ENCODE measurements at regions not wholly inside any gene's neighbourhood (a gene's known extent, or its start where the extent isn't known, plus 50 kb on each side); places are given as distances from the start of the nearest gene placed in this dataset.

- TF ChIP-seq CTCF (IDR thresholded peaks at IDR 0.05; ENCODE audit: borderline replicate concordance, insufficient read depth, low read depth, low read length) = no peak
- no peak overlapping the region for H3K4me3 ChIP-seq (ENCODE audit: low read depth, low read length)
These were observed 1496.4 kb downstream of the MRPL39 start for GRCh38 chr21:24110846-24111245.

- no peak overlapping the region for H3K4me3 ChIP-seq (ENCODE audit: low read depth, low read length)
- TF ChIP-seq CTCF (IDR thresholded peaks at IDR 0.05; ENCODE audit: borderline replicate concordance, insufficient read depth, low read depth, low read length) = no peak
These were observed 1510.1 kb downstream of the MRPL39 start for GRCh38 chr21:24097181-24097580.

GRCh38 chr21:24096651-24097050 is 1510.6 kb downstream of the MRPL39 start:
- no peak overlapping the region for H3K4me3 ChIP-seq (ENCODE audit: low read depth, low read length)
- TF ChIP-seq CTCF (IDR thresholded peaks at IDR 0.05; ENCODE audit: borderline replicate concordance, insufficient read depth, low read depth, low read length) = no peak

GRCh38 chr21:24093032-24093431 is 1514.2 kb downstream of the MRPL39 start:
- TF ChIP-seq CTCF (IDR thresholded peaks at IDR 0.05; ENCODE audit: borderline replicate concordance, insufficient read depth, low read depth, low read length) = no peak
- H3K4me3 ChIP-seq (ENCODE audit: low read depth, low read length) = no peak overlapping the region

GRCh38 chr21:24076179-24076578 is 1531.1 kb downstream of the MRPL39 start:
- H3K4me3 ChIP-seq (ENCODE audit: low read depth, low read length) = no peak overlapping the region
- no peak for TF ChIP-seq CTCF (IDR thresholded peaks at IDR 0.05; ENCODE audit: borderline replicate concordance, insufficient read depth, low read depth, low read length)

GRCh38 chr21:24055696-24056095 is 1551.6 kb downstream of the MRPL39 start:
- TF ChIP-seq CTCF (IDR thresholded peaks at IDR 0.05; ENCODE audit: borderline replicate concordance, insufficient read depth, low read depth, low read length) = no peak
- H3K4me3 ChIP-seq (ENCODE audit: low read depth, low read length) = no peak overlapping the region

GRCh38 chr21:24050231-24050630 is 1557.0 kb downstream of the MRPL39 start:
- H3K4me3 ChIP-seq (ENCODE audit: low read depth, low read length) = no peak overlapping the region
- no peak for TF ChIP-seq CTCF (IDR thresholded peaks at IDR 0.05; ENCODE audit: borderline replicate concordance, insufficient read depth, low read depth, low read length)
